Endothelial cell of umbilical vein (primary cell): ENCODE measurements at regions not wholly inside any gene's neighbourhood (a gene's known extent, or its start where the extent isn't known, plus 50 kb on each side); places are given as distances from the start of the nearest gene placed in this dataset.
"Not testable (repeated sequence)": the region's sequence is repeated elsewhere in the genome, so short reads cannot be mapped to it uniquely, and the experiment has no call there.

ENCODE experiments used
- BruUV-seq: library from RNA; stranded (reverse); fragments of 400-500 nt; replicated peaks from 2 replicates; lab custom pipeline; 2021; lab: Mats Ljungman, UMichigan
- CTCF ChIA-PET: fragments of 300-600, 350-600 bp; sonication (Branson Sonifier 250); formaldehyde crosslinking; loops from one replicate; lab custom pipeline; 2021; ENCODE audit warnings: antibody characterized with exemption, inconsistent platforms; lab: Charles Lee
- POLR2A ChIA-PET: fragments of 300-600, 350-600 bp; sonication (Branson Sonifier 250); formaldehyde crosslinking; loops from one replicate; lab custom pipeline; 2021; ENCODE audit warnings: antibody characterized with exemption, inconsistent platforms; lab: Charles Lee
- DNase-seq: peaks from one replicate; pipeline ENCODE4 v3.0.0-alpha.2; 2011; ENCODE audit warnings: low read depth, low spot score
- FAIRE-seq: peaks from 2 replicates; lab custom pipeline; 2011; peaks lifted over from hg19 to GRCh38; lab: Jason Lieb, UNC
- H2AFZ ChIP-seq: 2 replicates; pipeline ENCODE4 v1.6.0; 2012; ENCODE audit warnings: low read depth, low read length, control low read depth, inconsistent platforms
- H3K27ac ChIP-seq: 2 replicates; pipeline ENCODE4 v1.5.1; 2011; ENCODE audit warnings: low read depth, mild to moderate bottlenecking, control low read depth, low read length, moderate library complexity; ENCODE audit not compliant: insufficient read depth
- H3K27me3 ChIP-seq, 2 experiments: 2 replicates each; pipeline versions ENCODE4 v1.6.0 to v1.6.1; 2011; ENCODE audit warnings: low read length in 2 of 2, mixed read lengths in 1 of 2; ENCODE audit not compliant: control insufficient read depth in 2 of 2, insufficient read depth in 2 of 2
- H3K36me3 ChIP-seq, 2 experiments: 2 replicates in 1 of 2; 3 replicates in 1 of 2; pipeline ENCODE4 v1.5.1; 2011; ENCODE audit warnings: low read length in 2 of 2, mild to moderate bottlenecking in 1 of 2, moderate library complexity in 1 of 2; ENCODE audit not compliant: control insufficient read depth in 2 of 2, insufficient read depth in 2 of 2; ENCODE audit errors: extremely low read depth in 1 of 2
- H3K4me1 ChIP-seq: 3 replicates; pipeline ENCODE4 v1.5.1; 2011; ENCODE audit warnings: mild to moderate bottlenecking, low read length; ENCODE audit not compliant: control insufficient read depth, insufficient read depth; ENCODE audit errors: extremely low read depth
- H3K4me2 ChIP-seq: 2 replicates; pipeline ENCODE4 v1.6.1; 2011; ENCODE audit warnings: low read length, control low read depth, mixed read lengths; ENCODE audit not compliant: insufficient read depth
- H3K4me3 ChIP-seq, 3 experiments: fragments of 200-600 bp in 1 of 3; sonication (generic), shearing (Covaris generic) in 1 of 3; replicated peaks in 1 of 3; 2 replicates each; pipeline ENCODE4 v1.5.1; 2011 to 2016; ENCODE audit warnings: control low read depth in 3 of 3, low read length in 3 of 3, mild to moderate bottlenecking in 2 of 3, inconsistent platforms in 1 of 3, low read depth in 1 of 3, moderate library complexity in 1 of 3; ENCODE audit not compliant: insufficient read depth in 1 of 3
- H3K79me2 ChIP-seq: 2 replicates; pipeline ENCODE4 v1.6.0; 2012; ENCODE audit warnings: low read length, inconsistent platforms; ENCODE audit not compliant: control insufficient read depth, insufficient read depth
- H3K9ac ChIP-seq: replicated peaks from 2 replicates; pipeline ENCODE3; 2011; ENCODE audit warnings: low read length, control low read depth; ENCODE audit not compliant: insufficient read depth; ENCODE audit errors: extremely low read depth
- H3K9me1 ChIP-seq: replicated peaks from 3 replicates; pipeline ENCODE4 v1.6.0; 2011; ENCODE audit warnings: mild to moderate bottlenecking, low read length; ENCODE audit not compliant: control insufficient read depth, insufficient read depth; ENCODE audit errors: extremely low read depth
- H3K9me3 ChIP-seq: replicated peaks from 2 replicates; pipeline ENCODE4 v1.5.1; 2012; ENCODE audit warnings: low read length, inconsistent platforms; ENCODE audit not compliant: control insufficient read depth, insufficient read depth
- H4K20me1 ChIP-seq: replicated peaks from 2 replicates; pipeline ENCODE3; 2011; ENCODE audit warnings: mild to moderate bottlenecking, low read length; ENCODE audit not compliant: control insufficient read depth, insufficient read depth; ENCODE audit errors: extremely low read depth
- EZH2 ChIP-seq: IDR thresholded peaks from 2 replicates; pipeline ENCODE4 v1.6.1; 2012; ENCODE audit warnings: borderline replicate concordance, low read depth, mild to moderate bottlenecking, moderate library complexity, low read length, inconsistent platforms; ENCODE audit not compliant: severe bottlenecking
- FOS ChIP-seq: IDR thresholded peaks from 2 replicates; pipeline ENCODE4 v1.6.1; 2011; ENCODE audit warnings: mild to moderate bottlenecking, low read length, moderate library complexity, borderline replicate concordance; ENCODE audit not compliant: insufficient read depth
- GATA2 ChIP-seq: IDR thresholded peaks from 2 replicates; pipeline ENCODE4 v1.7.0; 2011; ENCODE audit warnings: low read depth, mild to moderate bottlenecking, moderate library complexity, mixed read lengths, low read length; ENCODE audit not compliant: insufficient read length, insufficient read depth
- JUN ChIP-seq: IDR thresholded peaks from 2 replicates; pipeline ENCODE4 v1.6.1; 2011; ENCODE audit warnings: borderline replicate concordance, low read depth; ENCODE audit not compliant: insufficient read length, insufficient read depth
- MYC ChIP-seq: IDR thresholded peaks from one replicate; pipeline ENCODE4 v1.6.1; 2011; ENCODE audit warnings: mild to moderate bottlenecking, low read depth, low read length
- POLR2A ChIP-seq: IDR thresholded peaks from 2 replicates; pipeline ENCODE4 v1.6.1; 2012; ENCODE audit warnings: low read depth, mild to moderate bottlenecking, control low read depth, low read length
- POLR2AphosphoS5 ChIP-seq: IDR thresholded peaks from 2 replicates; pipeline ENCODE4 v1.6.1; 2012; ENCODE audit warnings: low read depth, mild to moderate bottlenecking, control low read depth, low read length, moderate library complexity; ENCODE audit not compliant: insufficient read depth
- dilution Hi-C: fragments of 300-500 bp; cut with MboI; formaldehyde crosslinking; loops from one replicate; pipeline ENCODE4 v1.15.0; 2019; ENCODE audit warnings: low sequenced_read_pairs; ENCODE audit not compliant: extremely low pct_ligation_motif_present
- intact Hi-C: fragments of 100-400 bp; cut with micrococcal nuclease; formaldehyde crosslinking; loops from one replicate; pipeline ENCODE4 v1.10.0; 2022
- TF ChIP-seq, protein P1 (sequence below): IDR thresholded peaks from 2 replicates; pipeline ENCODE4 v1.6.1; 2011; ENCODE audit not compliant: insufficient read depth, insufficient read length
- TF ChIP-seq, protein P2 (sequence below), 2 donors: IDR thresholded peaks; 1 replicate in 1 of 2; 2 replicates in 1 of 2; pipeline ENCODE4 v1.5.1; 2011; ENCODE audit warnings: low read length in 2 of 2, mild to moderate bottlenecking in 2 of 2, moderate library complexity in 2 of 2, control low read depth in 1 of 2, inconsistent platforms in 1 of 2, low read depth in 1 of 2; ENCODE audit not compliant: insufficient read depth in 1 of 2; ENCODE audit errors: extremely low read depth in 1 of 2

DNA sequence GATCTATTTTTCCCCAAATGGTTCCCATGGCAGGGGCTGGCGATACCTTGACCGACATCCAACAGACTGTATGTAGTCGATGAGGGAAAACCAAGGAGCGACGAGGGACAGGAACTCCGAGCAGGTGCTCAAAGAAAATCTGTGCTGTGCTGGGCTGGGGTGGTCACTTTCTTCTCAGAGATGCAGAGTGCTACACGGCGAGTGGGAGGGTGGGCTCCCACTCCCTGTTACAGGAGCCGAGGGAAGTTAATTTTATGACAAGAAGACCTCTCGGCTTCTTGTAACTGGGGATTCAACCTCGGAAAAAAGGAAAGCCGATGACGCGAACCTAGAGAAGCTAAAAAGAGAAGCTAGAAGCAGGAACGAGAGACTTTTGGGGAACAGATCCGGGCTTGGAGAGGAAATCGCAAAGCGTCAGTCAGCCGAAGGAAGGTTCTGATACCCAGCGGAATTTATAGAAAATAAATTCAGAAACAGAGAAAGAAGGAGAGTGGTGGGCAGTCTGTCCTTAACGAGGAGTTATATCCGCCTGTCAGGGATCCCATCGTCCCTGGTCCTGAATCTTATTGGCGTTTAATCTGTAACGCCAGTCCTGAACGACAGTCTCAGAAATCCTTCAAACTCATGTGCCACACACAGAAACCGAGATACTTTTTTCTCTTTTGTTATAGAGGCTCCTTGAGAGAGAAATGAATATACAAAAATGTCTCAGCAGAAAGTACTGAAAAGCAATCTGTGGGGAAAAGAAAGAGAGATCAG is 84.6 kb upstream of the ZNF322 start:
- peaks cover 23 to 25% of the 10 kb centered on the region in 2 experiments for H3K27me3 ChIP-seq
- no TSS peak for BruUV-seq
- no peaks in the 10 kb centered on the region for H3K9me3 ChIP-seq
- H4K20me1 ChIP-seq, result no peaks in the 10 kb centered on the region
- POLR2A ChIA-PET, result interaction anchor here (0.7 kb wide), 1 partner anchor 585 kb away, joined by 3 read pairs; no protein-coding TSS in a partner anchor
- no peak overlapping the region for H2AFZ ChIP-seq
- no peaks in the 10 kb centered on the region for H3K79me2 ChIP-seq
- no peak for FAIRE-seq
- DNase-seq, result no peak
- peak overlapping the region in 1 of 3 experiments; percentile 17 for H3K4me3 ChIP-seq
- H3K4me2 ChIP-seq, result no peak overlapping the region
- TF ChIP-seq, protein P1, sequence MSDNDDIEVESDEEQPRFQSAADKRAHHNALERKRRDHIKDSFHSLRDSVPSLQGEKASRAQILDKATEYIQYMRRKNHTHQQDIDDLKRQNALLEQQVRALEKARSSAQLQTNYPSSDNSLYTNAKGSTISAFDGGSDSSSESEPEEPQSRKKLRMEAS, result no peak
- TF ChIP-seq FOS (no peak), POLR2A (no peak), EZH2 (no peak), POLR2AphosphoS5 (no peak), JUN (no peak), GATA2 (no peak), MYC (no peak)
- TF ChIP-seq, protein P2, sequence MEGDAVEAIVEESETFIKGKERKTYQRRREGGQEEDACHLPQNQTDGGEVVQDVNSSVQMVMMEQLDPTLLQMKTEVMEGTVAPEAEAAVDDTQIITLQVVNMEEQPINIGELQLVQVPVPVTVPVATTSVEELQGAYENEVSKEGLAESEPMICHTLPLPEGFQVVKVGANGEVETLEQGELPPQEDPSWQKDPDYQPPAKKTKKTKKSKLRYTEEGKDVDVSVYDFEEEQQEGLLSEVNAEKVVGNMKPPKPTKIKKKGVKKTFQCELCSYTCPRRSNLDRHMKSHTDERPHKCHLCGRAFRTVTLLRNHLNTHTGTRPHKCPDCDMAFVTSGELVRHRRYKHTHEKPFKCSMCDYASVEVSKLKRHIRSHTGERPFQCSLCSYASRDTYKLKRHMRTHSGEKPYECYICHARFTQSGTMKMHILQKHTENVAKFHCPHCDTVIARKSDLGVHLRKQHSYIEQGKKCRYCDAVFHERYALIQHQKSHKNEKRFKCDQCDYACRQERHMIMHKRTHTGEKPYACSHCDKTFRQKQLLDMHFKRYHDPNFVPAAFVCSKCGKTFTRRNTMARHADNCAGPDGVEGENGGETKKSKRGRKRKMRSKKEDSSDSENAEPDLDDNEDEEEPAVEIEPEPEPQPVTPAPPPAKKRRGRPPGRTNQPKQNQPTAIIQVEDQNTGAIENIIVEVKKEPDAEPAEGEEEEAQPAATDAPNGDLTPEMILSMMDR (IDR thresholded peaks at IDR 0.05; ENCODE audit: extremely low read depth in 1 of 2, insufficient read depth in 1 of 2, low read depth in 1 of 2, low read length in 2 of 2), result no peak
- no peaks in the 10 kb centered on the region for H3K4me1 ChIP-seq
- dilution Hi-C loops (no loop called here), intact Hi-C loops (no loop called here)
- CTCF ChIA-PET, result no interaction called here
- no peaks in the 10 kb centered on the region for H3K9me1 ChIP-seq
- H3K9ac ChIP-seq, result no peak overlapping the region
- H3K36me3 ChIP-seq, result no peaks in the 10 kb centered on the region
- no peak overlapping the region for H3K27ac ChIP-seq

DNA sequence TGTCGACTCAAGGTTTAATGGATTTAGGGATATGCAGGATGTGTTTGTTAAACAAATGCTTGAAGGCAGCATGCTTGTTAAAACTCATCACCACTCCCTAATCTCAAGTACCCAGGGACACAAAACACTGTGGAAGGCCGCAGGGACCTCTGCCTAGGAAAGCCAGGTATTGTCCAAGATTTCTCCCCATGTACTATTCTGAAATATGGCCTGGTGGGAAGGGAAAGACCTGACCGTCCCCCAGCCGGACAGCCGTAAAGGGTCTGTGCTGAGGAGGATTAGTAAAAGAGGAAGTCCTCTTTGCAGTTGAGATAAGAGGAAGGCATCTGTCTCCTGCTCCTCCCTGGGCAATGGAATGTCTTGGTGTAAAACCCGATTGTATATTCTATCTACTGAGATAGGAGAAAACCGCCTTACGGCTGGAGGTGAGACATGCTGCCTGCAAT is 85.3 kb upstream of the ZNF322 start:
- BruUV-seq, H3K9ac ChIP-seq, H3K36me3 ChIP-seq, H2AFZ ChIP-seq, H4K20me1 ChIP-seq, H3K4me1 ChIP-seq, POLR2A ChIA-PET, H3K4me3 ChIP-seq, H3K27ac ChIP-seq, intact Hi-C loops, H3K9me1 ChIP-seq, DNase-seq, dilution Hi-C loops, H3K9me3 ChIP-seq, FAIRE-seq, H3K4me2 ChIP-seq, CTCF ChIA-PET, H3K79me2 ChIP-seq: not testable (repeated sequence)
- H3K27me3 ChIP-seq, result peaks cover 23 to 27% of the 10 kb centered on the region in 2 experiments
